ENCODE measurements at regions not wholly inside any gene's neighbourhood (a gene's known extent, or its start where the extent isn't known, plus 50 kb on each side); places are given as distances from the start of the nearest gene placed in this dataset.

GRCh38 chr16:13391337-13391736 is 489.9 kb downstream of the SHISA9 start:
- no peak for DNase-seq (ENCODE audit: low read depth, low spot score)
- no peaks in the 10 kb centered on the region for H3K27me3 ChIP-seq (ENCODE audit: control insufficient read depth in 2 of 2, insufficient read depth in 2 of 2, low read length in 2 of 2)
- CTCF ChIA-PET, result no interaction called here
- POLR2A ChIA-PET, result no interaction called here
- no peak overlapping the region for H3K27ac ChIP-seq (ENCODE audit: insufficient read depth, low read depth, low read length)
- H3K4me1 ChIP-seq (ENCODE audit: control insufficient read depth, extremely low read depth, insufficient read depth, low read length), result no peaks in the 10 kb centered on the region
- dilution Hi-C loops (cut with MboI; ENCODE audit: extremely low pct_ligation_motif_present, low sequenced_read_pairs) (no loop called here), intact Hi-C loops (cut with micrococcal nuclease) (no loop called here)
- H3K9ac ChIP-seq (replicated peaks; ENCODE audit: extremely low read depth, insufficient read depth, low read length), result no peak overlapping the region
- no TSS peak for BruUV-seq (replicated peaks)
- H3K9me3 ChIP-seq (replicated peaks; ENCODE audit: control insufficient read depth, insufficient read depth, low read length), result peaks cover 2% of the 10 kb centered on the region
- H3K79me2 ChIP-seq (ENCODE audit: control insufficient read depth, insufficient read depth, low read length), result no peaks in the 10 kb centered on the region
- TF ChIP-seq POLR2A (IDR thresholded peaks at IDR 0.05; ENCODE audit: low read depth, low read length) (no peak), MAX (IDR thresholded peaks at IDR 0.05; ENCODE audit: insufficient read depth, insufficient read length) (no peak), FOS (IDR thresholded peaks at IDR 0.05; ENCODE audit: borderline replicate concordance, insufficient read depth, low read length) (no peak), MYC (IDR thresholded peaks at IDR 0.05; ENCODE audit: low read depth, low read length) (no peak), GATA2 (IDR thresholded peaks at IDR 0.05; ENCODE audit: insufficient read depth, insufficient read length, low read depth, low read length) (no peak), CTCF (IDR thresholded peaks at IDR 0.05; ENCODE audit: extremely low read depth in 1 of 2, insufficient read depth in 1 of 2, low read depth in 1 of 2, low read length in 2 of 2) (no peak), EZH2 (IDR thresholded peaks at IDR 0.05; ENCODE audit: borderline replicate concordance, low read depth, low read length, severe bottlenecking) (no peak), POLR2AphosphoS5 (IDR thresholded peaks at IDR 0.05; ENCODE audit: insufficient read depth, low read depth, low read length) (no peak), JUN (IDR thresholded peaks at IDR 0.05; ENCODE audit: borderline replicate concordance, insufficient read depth, insufficient read length, low read depth) (no peak)
- no peaks in the 10 kb centered on the region for H3K9me1 ChIP-seq (replicated peaks; ENCODE audit: control insufficient read depth, extremely low read depth, insufficient read depth, low read length)
- no peaks in the 10 kb centered on the region for H3K36me3 ChIP-seq (ENCODE audit: control insufficient read depth in 2 of 2, extremely low read depth in 1 of 2, insufficient read depth in 2 of 2, low read length in 2 of 2)
- no peaks in the 10 kb centered on the region for H4K20me1 ChIP-seq (replicated peaks; ENCODE audit: control insufficient read depth, extremely low read depth, insufficient read depth, low read length)
- H3K4me2 ChIP-seq (ENCODE audit: insufficient read depth, low read length), result no peak overlapping the region
- H3K4me3 ChIP-seq (replicated peaks in 1 of 3; ENCODE audit: insufficient read depth in 1 of 3, low read depth in 1 of 3, low read length in 3 of 3), result no peak overlapping the region
- no peak overlapping the region for H2AFZ ChIP-seq (ENCODE audit: low read depth, low read length)
- FAIRE-seq, result no peak

All from endothelial cell of umbilical vein (primary cell).